Kasumi-1 (cell line): ENCODE measurements at regions not wholly inside any gene's neighbourhood (a gene's known extent, or its start where the extent isn't known, plus 50 kb on each side); places are given as distances from the start of the nearest gene placed in this dataset.
"Not testable (repeated sequence)": the region's sequence is repeated elsewhere in the genome, so short reads cannot be mapped to it uniquely, and the experiment has no call there.

Source experiments
- DNase-seq, 2 experiments: peaks; one replicate each; lab custom pipeline; 2025; lab: John Stamatoyannopoulos, UW

GRCh38 chr10:3959370-3960325 is 174.6 kb upstream of the KLF6 start:
- DNase-seq: no peak

GRCh38 chr10:3958472-3958996 is 173.5 kb upstream of the KLF6 start:
- DNase-seq: no peak

GRCh38 chr10:3955955-3956617 is 171.1 kb upstream of the KLF6 start:
- DNase-seq: no peak

GRCh38 chr10:3955493-3955892 is 170.5 kb upstream of the KLF6 start:
- DNase-seq: no peak

GRCh38 chr10:3954615-3955014 is 169.6 kb upstream of the KLF6 start:
- no peak for DNase-seq

- not testable (repeated sequence) for DNase-seq
Observed at GRCh38 chr10:3954007-3954406, 169.0 kb upstream of the KLF6 start.

- no peak for DNase-seq
Observed at GRCh38 chr10:3951993-3952392, 167.0 kb upstream of the KLF6 start.

- DNase-seq: no peak
Observed at GRCh38 chr10:3950676-3951275, 165.8 kb upstream of the KLF6 start.

- no peak for DNase-seq
Observed at GRCh38 chr10:3949711-3950110, 164.7 kb upstream of the KLF6 start.

- DNase-seq: no peak
Observed at GRCh38 chr10:3948843-3949242, 163.8 kb upstream of the KLF6 start.

GRCh38 chr10:3946234-3947229 is 161.5 kb upstream of the KLF6 start:
- DNase-seq: no peak

- no peak for DNase-seq
Observed at GRCh38 chr10:3945026-3945425, 160.0 kb upstream of the KLF6 start.

- no peak for DNase-seq
Observed at GRCh38 chr10:3944591-3944990, 159.6 kb upstream of the KLF6 start.

- DNase-seq: no peak
Observed at GRCh38 chr10:3943695-3944257, 158.8 kb upstream of the KLF6 start.

- DNase-seq: no peak
Observed at GRCh38 chr10:3942937-3943489, 158.0 kb upstream of the KLF6 start.

- no peak for DNase-seq
Observed at GRCh38 chr10:3941676-3942075, 156.7 kb upstream of the KLF6 start.

GRCh38 chr10:3936422-3937040 is 151.5 kb upstream of the KLF6 start:
- DNase-seq: no peak

GRCh38 chr10:3935933-3936359 is 150.9 kb upstream of the KLF6 start:
- DNase-seq: no peak

- no peak for DNase-seq
Observed at GRCh38 chr10:3935141-3935540, 150.1 kb upstream of the KLF6 start.

- no peak for DNase-seq
Observed at GRCh38 chr10:3933733-3934132, 148.7 kb upstream of the KLF6 start.
